GM10248 (cell line): ENCODE measurements at regions not wholly inside any gene's neighbourhood (a gene's known extent, or its start where the extent isn't known, plus 50 kb on each side); places are given as distances from the start of the nearest gene placed in this dataset.

Experiments used
- CTCF ChIA-PET: fragments of 300-600 bp; sonication (Branson Sonifier 250); formaldehyde crosslinking; extraction: SDS; loops from one replicate; lab custom pipeline; 2021; ENCODE audit warnings: antibody characterized with exemption; lab: Yijun Ruan, JAX
- POLR2A ChIA-PET: fragments of 350-650 bp; sonication (Branson Sonifier 250); formaldehyde crosslinking; extraction: SDS; loops from one replicate; lab custom pipeline; 2020; ENCODE audit warnings: antibody characterized with exemption; lab: Yijun Ruan, JAX
- DNase-seq: peaks from one replicate; pipeline ENCODE4 v3.0.0; 2012; ENCODE audit errors: extremely low spot score
- TF ChIP-seq, protein P1 (sequence below): IDR thresholded peaks from 2 replicates; pipeline ENCODE4 v1.5.1; 2012; ENCODE audit warnings: mild to moderate bottlenecking, low read depth; ENCODE audit errors: extremely low read depth, missing control alignments, control extremely low read depth

DNA sequence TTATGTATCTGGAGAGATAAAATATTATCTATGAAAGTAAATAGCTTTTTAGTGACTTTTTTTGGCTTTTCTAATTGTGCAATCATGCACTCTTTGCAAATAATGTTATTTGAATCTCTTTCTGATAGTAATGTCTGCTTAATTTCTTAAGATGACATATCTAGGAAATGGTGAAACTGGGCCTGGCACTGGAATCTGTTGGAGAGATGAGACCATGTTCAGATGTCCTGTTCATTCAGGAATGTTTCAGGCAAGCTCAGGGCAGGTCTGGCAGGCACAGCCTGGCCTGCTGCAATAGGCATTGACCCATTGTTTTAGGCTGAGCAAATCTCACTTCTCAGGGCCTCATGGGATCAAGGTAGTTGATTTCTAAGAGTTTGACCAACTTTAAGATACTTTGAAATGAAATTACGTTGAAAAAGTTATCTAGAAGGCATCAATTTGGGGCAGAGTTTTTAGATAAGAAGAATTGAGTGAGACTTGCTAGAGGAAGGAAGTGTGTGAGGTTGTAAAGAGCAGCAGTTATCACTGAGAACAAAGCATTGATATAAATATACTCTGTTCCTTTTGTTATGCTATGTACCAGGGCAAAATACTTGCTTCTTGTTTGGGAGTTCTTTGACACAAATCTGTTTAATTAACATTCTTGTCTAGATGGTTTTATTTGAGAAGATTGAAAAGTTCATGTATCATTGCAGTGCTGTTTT lies 133.0 kb upstream of the LEF1 start:
- DNase-seq: no peak
- POLR2A ChIA-PET: no interaction called here
- CTCF ChIA-PET: no interaction called here
- TF ChIP-seq, protein P1, sequence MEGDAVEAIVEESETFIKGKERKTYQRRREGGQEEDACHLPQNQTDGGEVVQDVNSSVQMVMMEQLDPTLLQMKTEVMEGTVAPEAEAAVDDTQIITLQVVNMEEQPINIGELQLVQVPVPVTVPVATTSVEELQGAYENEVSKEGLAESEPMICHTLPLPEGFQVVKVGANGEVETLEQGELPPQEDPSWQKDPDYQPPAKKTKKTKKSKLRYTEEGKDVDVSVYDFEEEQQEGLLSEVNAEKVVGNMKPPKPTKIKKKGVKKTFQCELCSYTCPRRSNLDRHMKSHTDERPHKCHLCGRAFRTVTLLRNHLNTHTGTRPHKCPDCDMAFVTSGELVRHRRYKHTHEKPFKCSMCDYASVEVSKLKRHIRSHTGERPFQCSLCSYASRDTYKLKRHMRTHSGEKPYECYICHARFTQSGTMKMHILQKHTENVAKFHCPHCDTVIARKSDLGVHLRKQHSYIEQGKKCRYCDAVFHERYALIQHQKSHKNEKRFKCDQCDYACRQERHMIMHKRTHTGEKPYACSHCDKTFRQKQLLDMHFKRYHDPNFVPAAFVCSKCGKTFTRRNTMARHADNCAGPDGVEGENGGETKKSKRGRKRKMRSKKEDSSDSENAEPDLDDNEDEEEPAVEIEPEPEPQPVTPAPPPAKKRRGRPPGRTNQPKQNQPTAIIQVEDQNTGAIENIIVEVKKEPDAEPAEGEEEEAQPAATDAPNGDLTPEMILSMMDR: no peak

DNA sequence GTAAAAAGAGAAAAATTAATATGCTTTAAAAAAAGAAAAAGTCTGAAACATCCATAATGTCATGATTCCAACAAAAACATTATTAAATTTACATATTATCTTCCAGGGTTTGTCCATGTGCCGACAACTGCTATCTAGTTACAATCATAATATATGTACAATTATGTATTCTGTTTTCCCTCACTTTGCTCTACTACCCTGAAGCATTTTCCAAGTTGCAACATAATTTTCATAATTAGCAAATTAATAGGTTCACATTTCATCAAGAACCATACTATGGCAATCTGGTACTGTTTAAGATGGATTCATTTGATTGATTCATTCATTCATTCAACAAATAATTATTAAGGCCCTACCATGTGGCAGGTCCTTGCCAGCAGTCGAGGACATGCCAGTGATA lies 128.9 kb upstream of the LEF1 start:
- DNase-seq: no peak
- TF ChIP-seq, protein P1: no peak
- ChIA-PET POLR2A (no interaction called here), CTCF (interaction anchor here (1.4 kb wide), 1 partner anchor 123 kb away, joined by 3 read pairs; no protein-coding TSS in a partner anchor)

DNA sequence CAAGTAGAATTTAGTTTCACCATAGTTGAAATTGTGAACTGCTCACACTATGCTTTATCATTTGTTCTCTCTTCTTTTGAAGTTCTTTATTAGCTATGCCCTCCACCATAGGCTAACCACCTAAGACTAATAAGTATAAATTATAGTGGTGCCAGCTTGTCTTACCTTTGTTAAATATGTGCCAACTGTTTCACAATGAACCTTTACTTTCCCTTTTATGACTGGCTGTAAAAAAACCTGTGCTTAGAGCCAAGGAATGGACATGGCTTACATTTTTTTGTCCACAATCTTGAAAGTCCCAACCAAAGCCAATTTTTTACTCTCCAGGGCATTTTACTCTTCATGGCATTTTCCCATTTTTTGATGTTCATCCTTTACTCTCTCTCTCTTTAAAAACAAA lies 123.5 kb upstream of the LEF1 start:
- DNase-seq: no peak
- ChIA-PET POLR2A (no interaction called here), CTCF (interaction anchor here (1.1 to 1.3 kb wide), 2 partner anchors 14 to 25 kb away, joined by 3 read pairs; no protein-coding TSS in a partner anchor)
- TF ChIP-seq, protein P1: no peak

DNA sequence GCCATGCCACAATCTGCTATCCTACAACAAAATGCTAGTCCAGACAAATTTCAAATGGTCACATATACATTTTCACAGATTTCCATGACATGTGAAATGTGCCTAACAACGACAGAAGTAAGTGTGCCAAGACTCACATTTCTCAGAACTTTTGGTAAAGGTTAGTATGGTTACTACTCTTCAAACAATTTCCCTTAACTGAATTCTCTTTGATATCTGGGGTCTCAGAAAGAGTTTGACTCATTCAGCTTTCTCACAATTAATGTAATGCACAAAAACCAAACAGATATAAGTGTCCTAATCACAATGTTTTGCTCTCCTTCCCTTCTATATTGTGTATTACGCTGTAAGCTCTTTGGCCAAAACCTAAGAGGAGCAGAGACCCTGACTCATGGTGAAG lies 122.4 kb upstream of the LEF1 start:
- TF ChIP-seq, protein P1: no peak
- ChIA-PET CTCF (interaction anchor here (1.1 kb wide), 1 partner anchor 26 kb away, joined by 3 read pairs; no protein-coding TSS in a partner anchor), POLR2A (no interaction called here)
- DNase-seq: no peak

DNA sequence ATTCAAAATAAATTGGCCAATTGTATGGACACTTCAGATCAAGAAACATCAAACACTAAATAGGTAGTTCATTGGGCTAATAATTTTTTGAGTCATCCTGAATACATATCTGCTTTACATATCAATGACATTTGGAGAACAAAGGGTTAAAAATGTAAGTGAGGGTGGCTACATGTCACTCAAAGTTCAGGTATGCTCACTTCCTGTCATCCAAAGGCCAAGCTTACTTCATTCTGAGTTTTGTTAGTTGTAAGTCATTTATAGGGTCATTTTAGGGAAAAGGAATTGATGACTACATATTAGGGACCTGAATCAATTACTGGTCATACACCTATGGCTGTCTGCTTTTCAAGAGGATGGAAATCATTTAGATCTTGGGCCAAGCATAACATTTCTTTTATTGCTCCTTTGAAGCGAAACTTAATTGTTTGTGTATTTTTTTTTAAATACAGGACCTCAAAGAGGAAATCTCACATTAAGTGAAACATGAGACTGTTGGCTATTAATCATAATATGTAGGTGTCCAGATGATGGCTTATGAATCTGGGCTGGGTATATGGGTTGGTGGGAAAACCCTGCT lies 119.2 kb upstream of the LEF1 start:
- POLR2A ChIA-PET: no interaction called here
- no peak for DNase-seq
- CTCF ChIA-PET: no interaction called here
- TF ChIP-seq, protein P1: no peak

DNA sequence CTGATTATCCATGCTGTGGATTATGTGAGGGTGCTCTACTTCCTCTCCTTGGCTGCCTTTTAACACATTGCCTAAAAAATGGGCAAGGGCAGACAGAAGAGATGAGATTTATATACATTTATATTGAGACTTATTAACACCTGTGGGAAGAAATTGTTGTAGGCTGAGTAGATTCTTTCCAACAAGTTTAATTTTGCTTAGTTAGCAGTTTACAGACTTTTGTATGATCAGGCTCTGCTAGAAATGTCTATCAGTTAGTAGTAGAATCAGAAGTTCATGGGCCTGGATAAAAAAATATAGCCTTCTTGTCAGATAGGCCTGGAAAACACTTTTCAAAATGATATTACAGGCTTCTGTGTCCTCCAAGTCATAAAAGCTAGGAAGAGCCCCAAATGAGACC lies 111.3 kb upstream of the LEF1 start:
- TF ChIP-seq, protein P1: no peak
- DNase-seq: no peak
- ChIA-PET CTCF (interaction anchor here (1.1 kb wide), 1 partner anchor 20 kb away, joined by 3 read pairs; no protein-coding TSS in a partner anchor), POLR2A (no interaction called here)
